ENCODE measurements at regions not wholly inside any gene's neighbourhood (a gene's known extent, or its start where the extent isn't known, plus 50 kb on each side); places are given as distances from the start of the nearest gene placed in this dataset.

- DNase-seq (ENCODE audit: low spot score) = no peak
- Histone ChIP-seq H3K4me3 (replicated peaks in 1 of 3; ENCODE audit: insufficient read depth in 1 of 3, low read depth in 2 of 3, low read length in 3 of 3) (no peak overlapping the region), H3K9me3 (ENCODE audit: low read length) (no peaks in the 10 kb centered on the region), H3K9ac (ENCODE audit: insufficient read depth, low read depth, low read length) (no peak overlapping the region), H3K79me2 (ENCODE audit: insufficient read depth, low read length) (no peaks in the 10 kb centered on the region), H3K4me1 (ENCODE audit: insufficient read depth, low read length) (no peaks in the 10 kb centered on the region), H3K36me3 (replicated peaks in 1 of 2; ENCODE audit: control insufficient read depth in 1 of 2, insufficient read depth in 2 of 2, low read length in 2 of 2) (no peaks in the 10 kb centered on the region), H3K27ac (ENCODE audit: extremely low read length, insufficient read depth, low read length) (no peak overlapping the region), H3K4me2 (ENCODE audit: low read depth, low read length) (no peak overlapping the region), H3K27me3 (ENCODE audit: control insufficient read depth in 1 of 2, insufficient read depth in 2 of 2, low read length in 2 of 2) (peaks cover 0 to 40% of the 10 kb centered on the region in 2 experiments; a peak in 4 of 5 replicates), H4K20me1 (ENCODE audit: insufficient read depth, low read length) (no peaks in the 10 kb centered on the region), H2AFZ (ENCODE audit: low read length) (no peak overlapping the region)
- no TSS peak for BruUV-seq (replicated peaks)
- ChIA-PET POLR2A (no interaction called here), CTCF (ENCODE audit: low intra/inter-chr PET ratio, low total read pairs) (no interaction called here)
- intact Hi-C loops (cut with micrococcal nuclease; ENCODE audit: unreplicated experiment) (no loop called here), in situ Hi-C loops (cut with HindIII; ENCODE audit: extremely low pct_ligation_motif_present, low pct_unique_long_range_greater_than_20kb) (no loop called here)
- ATAC-seq = no peak
- FAIRE-seq = no peak
- TF ChIP-seq ZNF235 (CRISPR knock-in tag; IDR thresholded peaks at IDR 0.05; ENCODE audit: borderline replicate concordance) = no peak
- no peak for TF ChIP-seq ZNF781 (CRISPR knock-in tag; IDR thresholded peaks at IDR 0.05; ENCODE audit: borderline replicate concordance, not compliant biosample characterization)
- TF ChIP-seq ZNF142 (CRISPR knock-in tag; IDR thresholded peaks at IDR 0.05) = no peak
- TF ChIP-seq ZNF780A (CRISPR knock-in tag; IDR thresholded peaks at IDR 0.05) = no peak
- no peak for TF ChIP-seq NPAS2 (CRISPR knock-in tag; IDR thresholded peaks at IDR 0.05; ENCODE audit: borderline replicate concordance)
- TF ChIP-seq AGO1 (IDR thresholded peaks at IDR 0.05; ENCODE audit: low read depth, low read length, poor library complexity, severe bottlenecking) = no peak
- TF ChIP-seq ONECUT2 (CRISPR knock-in tag; IDR thresholded peaks at IDR 0.05) = no peak
- no peak for TF ChIP-seq ZNF460 (CRISPR knock-in tag; IDR thresholded peaks at IDR 0.05; ENCODE audit: borderline replicate concordance)
- TF ChIP-seq PCBP1 (IDR thresholded peaks at IDR 0.05; ENCODE audit: borderline replicate concordance, low read depth, low read length) = no peak
- TF ChIP-seq ZNF136 (CRISPR knock-in tag; IDR thresholded peaks at IDR 0.05; ENCODE audit: low read depth) = no peak
- 35% methylated on average over 12 of the region's 18 CpGs for WGBS (ENCODE audit: low lambda C conversion rate)
Measured at GRCh38 chr10:131822013-131822691, 78.7 kb upstream of the PPP2R2D start.
